ENCODE measurements at regions not wholly inside any gene's neighbourhood (a gene's known extent, or its start where the extent isn't known, plus 50 kb on each side); places are given as distances from the start of the nearest gene placed in this dataset.

- H2BK15ac ChIP-seq (ENCODE audit: low read depth, low read length): peak overlapping the region; percentile 87; the same call in 1 of the 3 replicates
- peaks cover 11% of the 10 kb centered on the region for H3K9me1 ChIP-seq (ENCODE audit: insufficient read depth, low read length)
- no peak overlapping the region for H2AFZ ChIP-seq (replicated peaks; ENCODE audit: low read length, poor library complexity)
- H2AK9ac ChIP-seq (replicated peaks; ENCODE audit: low read depth, low read length, poor library complexity): no peak overlapping the region
- 0 out of 2 replicates have a peak overlapping the region, but pooled peaks have one; percentile 34 for H3K4me2 ChIP-seq (ENCODE audit: low read depth, low read length)
- no peak overlapping the region for H3K9ac ChIP-seq (ENCODE audit: low read depth, low read length)
- H3K18ac ChIP-seq (ENCODE audit: low read depth, low read length): peak overlapping the region; percentile 67; the same call in 1 of the 2 replicates
- DNase-seq (peak; percentile 45), ATAC-seq (ENCODE audit: low read depth) (no peak)
- BruUV-seq (replicated peaks): no TSS peak
- no peak overlapping the region for H3K4me3 ChIP-seq (ENCODE audit: insufficient read depth, low read depth, low read length)
- CTCF ChIA-PET: no interaction called here
- peak overlapping the region; percentile 92 for H2BK20ac ChIP-seq (ENCODE audit: low read depth, low read length)
- H3K27ac ChIP-seq (ENCODE audit: insufficient read depth, low read length): no peak overlapping the region
- intact Hi-C loops (cut with micrococcal nuclease): no loop called here
- no peaks in the 10 kb centered on the region for H3K79me1 ChIP-seq (ENCODE audit: low read depth in 1 of 2, low read length in 2 of 2)
- H3K4ac ChIP-seq (ENCODE audit: low read depth, low read length): peak overlapping the region; percentile 79
- POLR2A ChIA-PET (ENCODE audit: unreplicated experiment): interaction anchor here (0.5 to 0.6 kb wide), 2 partner anchors 170 to 498 kb away, joined by 3 read pairs; no protein-coding TSS in a partner anchor
- H4K91ac ChIP-seq (ENCODE audit: insufficient read depth, low read depth, low read length): peak overlapping the region; percentile 77
- H3K4me1 ChIP-seq (ENCODE audit: control insufficient read depth, insufficient read depth, low read length): peaks cover 19% of the 10 kb centered on the region
- no CpG with 5 or more reads among the region's 3 CpGs for WGBS, 2 experiments (ENCODE audit: extremely low coverage in 2 of 2, insufficient read length in 1 of 2)
- no peaks in the 10 kb centered on the region for H4K20me1 ChIP-seq (ENCODE audit: insufficient read depth, low read length)
- H3K36me3 ChIP-seq (ENCODE audit: control insufficient read depth, insufficient read depth, low read length): no peaks in the 10 kb centered on the region
- peak overlapping the region; percentile 75; the same call in 1 of the 2 replicates for H2AK5ac ChIP-seq (ENCODE audit: low read depth, low read length)
- peak overlapping the region; percentile 80 for H2BK120ac ChIP-seq (ENCODE audit: low read depth, low read length)
- no peak overlapping the region for H3K23ac ChIP-seq (ENCODE audit: low read depth, low read length)
- no peak overlapping the region for H4K5ac ChIP-seq (ENCODE audit: low read depth, low read length)
- no peak overlapping the region for H2BK5ac ChIP-seq (ENCODE audit: low read depth, low read length, poor library complexity, severe bottlenecking)
- H3K9me3 ChIP-seq (ENCODE audit: control insufficient read depth, insufficient read depth, low read length): no peaks in the 10 kb centered on the region
- in situ Hi-C loops (cut with MboI; ENCODE audit: low sequenced_read_pairs): loop anchor here (10.0 kb wide), 1 partner anchor 469 kb away; no protein-coding TSS in a partner anchor
- dilution Hi-C loops (cut with HindIII; ENCODE audit: low sequenced_read_pairs, unreplicated experiment): no loop called here
- peak overlapping the region in 1 of 2 experiments; percentile 63; a peak in 1 of 4 replicates for H4K8ac ChIP-seq (ENCODE audit: low read depth in 2 of 2, low read length in 2 of 2)
- H3K56ac ChIP-seq (ENCODE audit: extremely low read depth, insufficient read depth, low read length): no peak overlapping the region
- peak overlapping the region; percentile 70; the same call in 1 of the 2 replicates for H3K14ac ChIP-seq (replicated peaks; ENCODE audit: low read depth, low read length)
- TF ChIP-seq FOS (IDR thresholded peaks at IDR 0.05; ENCODE audit: low read depth, low read length): no peak
- no peak for TF ChIP-seq MAZ (IDR thresholded peaks at IDR 0.05; ENCODE audit: borderline replicate concordance, low read depth, low read length)
- TF ChIP-seq CTCF (conservative IDR thresholded peaks at IDR 0.05; ENCODE audit: low read depth, low read length): no peak
- no peak for TF ChIP-seq BHLHE40 (IDR thresholded peaks at IDR 0.05; ENCODE audit: low read depth, low read length)
- no peak for TF ChIP-seq NFE2L2 (IDR thresholded peaks at IDR 0.05; ENCODE audit: low read depth, low read length)
- TF ChIP-seq SMC3 (IDR thresholded peaks at IDR 0.05; ENCODE audit: low read depth, low read length): no peak
- TF ChIP-seq RFX5 (IDR thresholded peaks at IDR 0.05; ENCODE audit: low read depth, low read length): no peak
- no peak for TF ChIP-seq RAD21 (IDR thresholded peaks at IDR 0.05; ENCODE audit: low read length)
- no peak for TF ChIP-seq MXI1 (IDR thresholded peaks at IDR 0.05; ENCODE audit: borderline replicate concordance, low read depth, low read length)
- no peak for TF ChIP-seq CHD1 (IDR thresholded peaks at IDR 0.05; ENCODE audit: low read depth, low read length)
- no peak for TF ChIP-seq POLR2A (IDR thresholded peaks at IDR 0.05; ENCODE audit: low read depth, low read length)
- no peak for TF ChIP-seq ELK1 (IDR thresholded peaks at IDR 0.05; ENCODE audit: borderline replicate concordance, low read depth, low read length)
- TF ChIP-seq RCOR1 (IDR thresholded peaks at IDR 0.05; ENCODE audit: insufficient replicate concordance, low read length): no peak
- TF ChIP-seq USF2 (IDR thresholded peaks at IDR 0.05; ENCODE audit: low read depth, low read length): no peak
- TF ChIP-seq MAFK (IDR thresholded peaks at IDR 0.05; ENCODE audit: low read depth, low read length): no peak
- no peak for TF ChIP-seq CEBPB (IDR thresholded peaks at IDR 0.05; ENCODE audit: low read depth, low read length)
- H3K27me3 ChIP-seq (ENCODE audit: control insufficient read depth, insufficient read depth, low read length): no peaks in the 10 kb centered on the region
These were observed 57.5 kb downstream of the SCN11A start for GRCh38 chr3:38994251-38994650.

Measured in IMR-90 (cell line).